ENCODE measurements at regions not wholly inside any gene's neighbourhood (a gene's known extent, or its start where the extent isn't known, plus 50 kb on each side); places are given as distances from the start of the nearest gene placed in this dataset.

DNA sequence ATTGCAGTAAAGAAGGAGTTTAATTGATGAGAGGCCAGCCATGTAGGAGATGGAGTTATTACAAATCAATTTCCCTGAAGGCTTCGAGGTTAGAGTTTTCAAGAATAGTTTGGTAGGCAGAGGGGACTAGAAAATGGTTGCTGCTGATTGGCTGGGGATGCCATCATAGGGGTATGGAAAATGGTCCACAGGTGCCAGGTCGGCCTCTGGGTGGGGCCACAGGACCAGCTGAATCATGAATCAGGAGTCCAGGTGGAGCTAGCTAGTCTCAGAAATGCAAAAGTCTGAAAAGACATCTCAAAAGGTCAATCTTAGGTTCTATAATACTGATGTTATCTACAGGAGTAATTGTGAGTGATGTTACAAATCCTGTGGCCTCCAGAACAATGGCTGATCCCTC lies 714.0 kb upstream of the GHITM start:
- TF ChIP-seq CTCF (conservative IDR thresholded peaks at IDR 0.05) (no peak), EZH2 (IDR thresholded peaks at IDR 0.05; ENCODE audit: low read depth) (no peak)
